Uterus (tissue), 2 donors: ENCODE measurements at regions not wholly inside any gene's neighbourhood (a gene's known extent, or its start where the extent isn't known, plus 50 kb on each side); places are given as distances from the start of the nearest gene placed in this dataset.

Experiments
- CTCF ChIP-seq, 4 experiments: fragments of 200-600 bp in 2 of 4; fragments of 450-650 bp in 2 of 4; sonication (generic) in 2 of 4; IDR thresholded peaks; one replicate each; pipeline ENCODE4 v1.5.1; 2016 to 2019; ENCODE audit warnings: antibody characterized with exemption in 4 of 4, mild to moderate bottlenecking in 2 of 4, moderate library complexity in 1 of 4
- POLR2A ChIP-seq, 2 donors: fragments of 450-650 bp; IDR thresholded peaks; one replicate each; pipeline ENCODE4 v1.6.1; 2016; ENCODE audit warnings: antibody characterized with exemption in 2 of 2, mild to moderate bottlenecking in 1 of 2, moderate library complexity in 1 of 2

DNA sequence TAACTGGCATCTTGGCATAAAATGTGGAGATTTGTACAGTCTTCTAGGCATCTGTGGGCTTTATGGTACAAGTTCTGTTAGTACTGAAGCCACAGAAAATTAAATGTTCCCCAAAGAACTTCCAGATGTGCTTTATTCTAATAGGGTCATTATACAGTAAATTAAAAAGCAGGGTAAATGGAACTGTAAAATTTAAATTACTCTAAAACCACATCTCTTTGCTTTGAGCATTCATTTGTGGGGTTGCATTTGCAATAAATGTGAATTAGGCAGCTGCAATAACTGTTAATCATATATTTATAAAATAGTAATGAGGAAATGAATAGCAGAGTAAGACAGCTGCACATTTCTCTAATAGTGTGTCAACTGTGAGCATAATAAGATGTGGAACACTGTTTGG lies 151.5 kb downstream of the BUB3 start:
- no peak for TF ChIP-seq CTCF (IDR thresholded peaks at IDR 0.05)
- TF ChIP-seq POLR2A (IDR thresholded peaks at IDR 0.05): no peak
